ENCODE measurements at regions not wholly inside any gene's neighbourhood (a gene's known extent, or its start where the extent isn't known, plus 50 kb on each side); places are given as distances from the start of the nearest gene placed in this dataset.
"Not testable (repeated sequence)": the region's sequence is repeated elsewhere in the genome, so short reads cannot be mapped to it uniquely, and the experiment has no call there.

DNA sequence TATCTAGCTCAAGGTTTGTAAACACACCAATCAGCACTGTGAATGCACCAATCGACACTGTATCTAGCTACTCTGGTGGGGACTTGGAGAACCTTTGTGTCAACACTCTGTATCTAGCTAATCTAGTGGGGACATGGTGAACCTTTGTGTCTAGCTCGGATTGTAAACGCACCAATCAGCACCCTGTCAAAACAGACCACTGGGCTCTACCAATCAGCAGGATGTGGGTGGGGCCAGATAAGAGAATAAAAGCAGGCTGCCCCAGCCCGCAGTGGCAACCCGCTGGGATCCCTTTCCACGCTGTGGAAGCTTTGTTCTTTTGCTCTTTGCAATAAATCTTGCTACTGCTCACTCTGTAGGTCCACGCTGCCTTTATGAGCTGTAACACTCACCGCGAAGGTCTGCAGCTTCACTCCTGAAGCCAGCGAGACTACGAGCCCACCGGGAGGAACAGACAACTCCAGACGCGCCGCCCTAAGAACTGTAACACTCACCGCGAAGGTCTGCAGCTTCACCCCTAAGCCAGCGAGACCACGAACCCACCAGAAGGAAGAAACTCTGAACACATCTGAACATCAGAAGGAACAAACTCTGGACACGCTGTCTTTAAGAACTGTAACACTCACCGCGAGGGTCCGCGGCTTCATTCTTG lies 128.5 kb downstream of the MRPL14 start:
- TF ChIP-seq BACH2 (CRISPR knock-in tag; IDR thresholded peaks at IDR 0.05; ENCODE audit: borderline replicate concordance); ZFP3 (CRISPR knock-in tag; IDR thresholded peaks at IDR 0.05); CREB5 (CRISPR knock-in tag; IDR thresholded peaks at IDR 0.05; ENCODE audit: low read depth); CSDC2 (CRISPR knock-in tag; IDR thresholded peaks at IDR 0.05); ZNF70 (CRISPR knock-in tag; IDR thresholded peaks at IDR 0.05); PPARA (CRISPR knock-in tag; IDR thresholded peaks at IDR 0.05; ENCODE audit: borderline replicate concordance); ARNTL (CRISPR knock-in tag; IDR thresholded peaks at IDR 0.05; ENCODE audit: borderline replicate concordance, low read depth); ESRRG (CRISPR knock-in tag; IDR thresholded peaks at IDR 0.05); ZNF8 (CRISPR knock-in tag; IDR thresholded peaks at IDR 0.05); ISL1 (CRISPR knock-in tag; IDR thresholded peaks at IDR 0.05): not testable (repeated sequence)
- TF ChIP-seq, protein P1, sequence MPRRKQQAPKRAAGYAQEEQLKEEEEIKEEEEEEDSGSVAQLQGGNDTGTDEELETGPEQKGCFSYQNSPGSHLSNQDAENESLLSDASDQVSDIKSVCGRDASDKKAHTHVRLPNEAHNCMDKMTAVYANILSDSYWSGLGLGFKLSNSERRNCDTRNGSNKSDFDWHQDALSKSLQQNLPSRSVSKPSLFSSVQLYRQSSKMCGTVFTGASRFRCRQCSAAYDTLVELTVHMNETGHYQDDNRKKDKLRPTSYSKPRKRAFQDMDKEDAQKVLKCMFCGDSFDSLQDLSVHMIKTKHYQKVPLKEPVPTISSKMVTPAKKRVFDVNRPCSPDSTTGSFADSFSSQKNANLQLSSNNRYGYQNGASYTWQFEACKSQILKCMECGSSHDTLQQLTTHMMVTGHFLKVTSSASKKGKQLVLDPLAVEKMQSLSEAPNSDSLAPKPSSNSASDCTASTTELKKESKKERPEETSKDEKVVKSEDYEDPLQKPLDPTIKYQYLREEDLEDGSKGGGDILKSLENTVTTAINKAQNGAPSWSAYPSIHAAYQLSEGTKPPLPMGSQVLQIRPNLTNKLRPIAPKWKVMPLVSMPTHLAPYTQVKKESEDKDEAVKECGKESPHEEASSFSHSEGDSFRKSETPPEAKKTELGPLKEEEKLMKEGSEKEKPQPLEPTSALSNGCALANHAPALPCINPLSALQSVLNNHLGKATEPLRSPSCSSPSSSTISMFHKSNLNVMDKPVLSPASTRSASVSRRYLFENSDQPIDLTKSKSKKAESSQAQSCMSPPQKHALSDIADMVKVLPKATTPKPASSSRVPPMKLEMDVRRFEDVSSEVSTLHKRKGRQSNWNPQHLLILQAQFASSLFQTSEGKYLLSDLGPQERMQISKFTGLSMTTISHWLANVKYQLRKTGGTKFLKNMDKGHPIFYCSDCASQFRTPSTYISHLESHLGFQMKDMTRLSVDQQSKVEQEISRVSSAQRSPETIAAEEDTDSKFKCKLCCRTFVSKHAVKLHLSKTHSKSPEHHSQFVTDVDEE (CRISPR knock-in tag; IDR thresholded peaks at IDR 0.05) = not testable (repeated sequence)
- TF ChIP-seq, protein P2, sequence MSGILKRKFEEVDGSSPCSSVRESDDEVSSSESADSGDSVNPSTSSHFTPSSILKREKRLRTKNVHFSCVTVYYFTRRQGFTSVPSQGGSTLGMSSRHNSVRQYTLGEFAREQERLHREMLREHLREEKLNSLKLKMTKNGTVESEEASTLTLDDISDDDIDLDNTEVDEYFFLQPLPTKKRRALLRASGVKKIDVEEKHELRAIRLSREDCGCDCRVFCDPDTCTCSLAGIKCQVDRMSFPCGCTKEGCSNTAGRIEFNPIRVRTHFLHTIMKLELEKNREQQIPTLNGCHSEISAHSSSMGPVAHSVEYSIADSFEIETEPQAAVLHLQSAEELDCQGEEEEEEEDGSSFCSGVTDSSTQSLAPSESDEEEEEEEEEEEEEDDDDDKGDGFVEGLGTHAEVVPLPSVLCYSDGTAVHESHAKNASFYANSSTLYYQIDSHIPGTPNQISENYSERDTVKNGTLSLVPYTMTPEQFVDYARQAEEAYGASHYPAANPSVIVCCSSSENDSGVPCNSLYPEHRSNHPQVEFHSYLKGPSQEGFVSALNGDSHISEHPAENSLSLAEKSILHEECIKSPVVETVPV (CRISPR knock-in tag; IDR thresholded peaks at IDR 0.05) = not testable (repeated sequence)
- TF ChIP-seq, protein P3, sequence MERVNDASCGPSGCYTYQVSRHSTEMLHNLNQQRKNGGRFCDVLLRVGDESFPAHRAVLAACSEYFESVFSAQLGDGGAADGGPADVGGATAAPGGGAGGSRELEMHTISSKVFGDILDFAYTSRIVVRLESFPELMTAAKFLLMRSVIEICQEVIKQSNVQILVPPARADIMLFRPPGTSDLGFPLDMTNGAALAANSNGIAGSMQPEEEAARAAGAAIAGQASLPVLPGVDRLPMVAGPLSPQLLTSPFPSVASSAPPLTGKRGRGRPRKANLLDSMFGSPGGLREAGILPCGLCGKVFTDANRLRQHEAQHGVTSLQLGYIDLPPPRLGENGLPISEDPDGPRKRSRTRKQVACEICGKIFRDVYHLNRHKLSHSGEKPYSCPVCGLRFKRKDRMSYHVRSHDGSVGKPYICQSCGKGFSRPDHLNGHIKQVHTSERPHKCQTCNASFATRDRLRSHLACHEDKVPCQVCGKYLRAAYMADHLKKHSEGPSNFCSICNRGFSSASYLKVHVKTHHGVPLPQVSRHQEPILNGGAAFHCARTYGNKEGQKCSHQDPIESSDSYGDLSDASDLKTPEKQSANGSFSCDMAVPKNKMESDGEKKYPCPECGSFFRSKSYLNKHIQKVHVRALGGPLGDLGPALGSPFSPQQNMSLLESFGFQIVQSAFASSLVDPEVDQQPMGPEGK (CRISPR knock-in tag; IDR thresholded peaks at IDR 0.05; ENCODE audit: borderline replicate concordance) = not testable (repeated sequence)
